Umbilical cord (tissue), 1 donor: ENCODE measurements at regions not wholly inside any gene's neighbourhood (a gene's known extent, or its start where the extent isn't known, plus 50 kb on each side); places are given as distances from the start of the nearest gene placed in this dataset.

ENCODE experiments used
- DNase-seq: peaks from one replicate; pipeline ENCODE4 v3.0.0-alpha.2; 2015; ENCODE audit warnings: low spot score

DNA sequence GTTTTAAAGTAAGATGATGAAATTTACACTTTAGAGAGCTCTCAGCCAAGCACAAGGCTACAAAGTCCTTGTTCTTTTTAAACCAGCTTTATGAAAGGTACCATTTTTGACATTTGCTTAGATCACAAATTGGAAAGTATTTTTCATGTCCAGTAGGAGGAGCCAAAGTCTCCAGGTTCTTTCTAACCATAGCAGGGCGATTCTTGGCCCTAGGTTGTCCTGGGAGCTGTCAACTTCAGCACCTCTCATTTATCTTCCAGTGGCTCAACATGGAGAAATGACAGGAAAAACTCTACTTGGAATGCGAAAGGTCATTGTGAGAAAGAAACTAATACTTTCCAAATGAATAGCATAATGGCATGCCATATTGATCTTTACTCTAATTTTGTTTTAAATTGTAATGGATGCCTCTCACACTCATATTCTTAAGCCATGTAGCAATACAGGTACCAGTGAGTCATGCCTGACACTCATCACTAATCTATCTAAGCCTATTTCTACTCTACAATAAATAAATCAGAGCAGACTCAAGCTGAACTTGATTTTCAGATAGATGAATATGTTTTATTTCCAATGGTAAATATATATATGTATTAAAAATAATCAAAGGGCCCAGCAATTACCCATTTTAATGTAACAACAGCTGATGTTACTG is 919.1 kb upstream of the EEF2KMT start:
- DNase-seq = peak; percentile 9

DNA sequence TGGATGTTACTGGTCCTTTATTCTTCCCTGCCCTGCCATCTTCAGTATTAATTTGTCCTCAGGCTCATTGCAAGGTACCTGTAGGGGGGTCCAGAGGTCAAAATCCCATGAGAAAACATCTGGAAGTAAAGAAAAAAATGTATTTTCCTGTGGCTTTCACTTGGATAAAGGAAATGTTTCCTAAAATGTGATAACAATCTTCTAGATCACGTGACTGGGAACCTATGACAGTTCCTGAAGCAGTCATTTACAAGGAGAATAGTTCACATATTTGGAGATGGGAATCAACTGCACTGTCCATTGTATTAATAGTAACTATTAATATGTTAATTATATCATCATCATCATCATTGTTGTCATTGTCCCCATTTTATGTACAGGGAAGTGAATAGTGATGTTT is 915.1 kb upstream of the EEF2KMT start:
- DNase-seq = no peak

DNA sequence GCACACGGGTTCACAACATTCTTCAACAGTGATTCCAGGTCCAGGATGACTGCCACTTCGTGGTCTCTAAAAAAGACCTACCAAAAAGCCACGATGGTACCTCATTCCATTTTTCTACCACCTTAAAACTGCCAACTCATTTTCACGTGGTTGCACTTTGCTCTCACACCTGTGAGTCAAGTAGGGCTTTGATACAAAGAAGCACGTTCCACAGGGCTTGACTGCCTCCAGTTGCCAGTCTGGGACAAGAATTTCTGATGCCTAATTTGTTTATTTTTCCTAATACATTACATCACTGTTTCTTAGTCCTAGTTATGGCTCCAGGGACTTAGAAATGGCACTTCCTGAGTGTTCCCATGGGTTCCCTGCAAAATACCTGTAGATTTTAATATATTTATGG is 911.6 kb upstream of the EEF2KMT start:
- no peak for DNase-seq

DNA sequence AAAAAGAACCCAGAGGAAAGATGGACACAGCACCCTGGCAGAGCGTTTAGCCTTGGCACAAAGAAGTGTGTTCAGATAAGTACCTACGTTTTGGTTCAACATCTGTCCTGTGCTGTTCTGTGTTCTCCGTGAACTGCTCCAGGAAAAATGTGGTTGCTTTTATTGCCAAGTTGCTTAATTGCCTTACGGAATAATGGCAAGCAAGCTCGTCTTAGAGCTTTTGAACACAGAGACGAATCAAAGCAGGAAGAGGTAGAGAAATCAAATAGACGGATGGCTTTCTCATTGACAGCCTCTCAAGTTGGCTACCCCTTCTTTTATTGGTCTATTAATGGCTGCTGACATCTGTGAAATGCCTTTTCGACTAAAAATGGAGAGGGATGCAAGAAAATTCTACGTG is 911.1 kb upstream of the EEF2KMT start:
- no peak for DNase-seq

DNA sequence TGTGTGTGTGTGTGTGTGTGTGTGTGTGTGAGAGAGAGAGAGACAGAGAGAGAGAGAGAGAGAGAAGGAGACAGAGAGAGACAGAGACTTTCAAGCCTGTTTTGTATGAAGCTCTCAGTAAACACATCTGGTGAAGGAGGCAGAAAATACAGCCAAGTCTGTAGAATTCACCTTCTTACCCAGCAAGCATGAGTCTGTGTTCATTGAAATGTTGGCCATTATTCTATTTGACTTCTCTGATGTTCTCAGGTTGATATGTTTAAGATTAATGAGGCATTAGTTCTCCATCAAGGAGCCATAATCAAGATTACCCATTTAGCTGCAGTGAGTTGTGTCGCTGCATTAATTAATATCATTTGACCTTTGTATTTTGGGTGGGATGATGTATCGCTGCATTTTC is 895.8 kb upstream of the EEF2KMT start:
- DNase-seq = no peak

DNA sequence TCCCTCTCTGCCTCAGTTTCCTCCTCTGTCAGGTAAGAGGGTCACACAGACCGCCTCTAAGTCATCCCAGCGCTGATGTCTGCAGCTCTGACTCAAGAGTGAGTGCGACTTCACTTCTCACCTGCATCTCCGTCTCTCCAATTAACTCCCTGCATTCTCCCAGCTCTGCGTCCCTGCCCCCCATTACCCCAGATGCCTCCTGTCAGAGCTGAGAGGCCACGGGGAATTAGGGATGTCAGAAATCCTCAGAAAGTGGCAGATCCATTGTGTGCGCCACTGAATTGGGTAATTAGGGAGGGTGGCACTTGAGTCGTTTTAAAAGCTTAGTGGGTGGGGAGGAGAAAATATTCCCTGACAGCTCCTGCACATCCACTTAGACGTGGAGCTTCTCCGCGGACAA is 885.4 kb upstream of the EEF2KMT start:
- DNase-seq = no peak

DNA sequence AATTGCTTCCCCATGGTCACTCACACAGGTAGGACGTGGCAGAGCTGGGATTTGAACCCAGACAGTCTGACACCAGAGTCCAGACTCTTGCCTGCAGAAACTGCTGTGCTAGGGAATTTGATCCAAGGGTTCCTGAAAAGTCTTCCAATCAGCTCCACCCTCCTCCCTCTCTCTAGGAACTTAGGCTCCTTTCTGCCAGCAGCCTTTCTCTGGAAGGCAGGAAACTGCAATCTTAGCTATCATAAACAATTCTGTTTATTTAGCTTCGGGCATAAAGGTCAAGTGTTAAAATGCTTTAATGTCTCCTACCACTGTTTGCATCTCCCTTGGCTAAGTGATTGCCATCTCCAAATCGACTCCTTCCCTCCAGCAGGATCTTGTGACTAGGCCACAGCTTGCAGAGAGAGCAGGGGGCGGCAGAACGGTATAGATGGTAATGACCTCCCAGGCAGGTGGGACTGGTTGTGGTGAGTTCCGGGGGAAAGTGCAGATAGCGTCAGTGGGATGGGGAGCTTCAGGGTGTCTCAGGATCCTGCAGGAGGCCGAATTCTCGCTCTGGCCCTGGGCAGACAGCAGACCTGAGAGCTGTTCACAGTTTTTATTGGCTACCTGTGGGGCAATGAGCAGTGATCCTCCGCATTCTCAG is 882.4 kb upstream of the EEF2KMT start:
- no peak for DNase-seq

DNA sequence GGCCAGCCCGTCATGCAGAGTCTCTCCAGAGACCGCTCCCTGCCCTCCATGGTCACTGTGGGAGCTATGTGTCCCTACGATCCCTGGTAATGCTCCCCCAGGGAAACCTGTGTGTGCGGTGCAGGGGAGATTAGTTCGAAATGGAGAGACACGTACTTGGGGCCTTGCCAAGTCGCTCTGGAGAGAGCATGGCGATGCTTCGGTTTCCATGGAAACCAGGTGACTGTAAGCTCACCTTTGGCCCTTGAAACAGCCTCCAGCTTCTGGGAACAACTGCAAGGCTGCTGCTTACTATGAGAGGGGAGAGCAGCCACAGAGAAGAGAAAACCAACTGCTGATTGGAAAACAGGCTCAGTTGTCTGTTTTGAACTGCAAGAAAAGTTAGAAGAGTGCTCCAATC is 879.7 kb upstream of the EEF2KMT start:
- DNase-seq = no peak

DNA sequence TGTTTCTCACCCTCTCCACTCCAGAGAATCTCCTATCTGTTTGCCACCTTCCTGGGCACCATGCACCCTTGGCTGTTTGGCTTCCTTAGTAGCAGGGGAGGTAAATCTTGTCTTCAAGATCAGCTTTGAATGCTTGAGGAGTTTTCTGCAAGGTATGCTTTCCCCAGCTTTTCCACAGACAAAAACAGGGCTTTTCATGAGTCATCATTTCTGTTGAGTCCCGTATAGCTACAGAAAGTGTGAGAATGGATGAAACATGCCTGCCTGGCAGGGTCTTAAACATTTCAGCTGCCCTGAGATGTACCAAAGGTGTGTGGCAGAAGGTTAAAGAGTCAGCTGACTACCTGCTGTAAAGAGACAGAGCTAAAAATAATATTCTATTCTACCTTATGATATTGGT is 875.2 kb upstream of the EEF2KMT start:
- DNase-seq = no peak

DNA sequence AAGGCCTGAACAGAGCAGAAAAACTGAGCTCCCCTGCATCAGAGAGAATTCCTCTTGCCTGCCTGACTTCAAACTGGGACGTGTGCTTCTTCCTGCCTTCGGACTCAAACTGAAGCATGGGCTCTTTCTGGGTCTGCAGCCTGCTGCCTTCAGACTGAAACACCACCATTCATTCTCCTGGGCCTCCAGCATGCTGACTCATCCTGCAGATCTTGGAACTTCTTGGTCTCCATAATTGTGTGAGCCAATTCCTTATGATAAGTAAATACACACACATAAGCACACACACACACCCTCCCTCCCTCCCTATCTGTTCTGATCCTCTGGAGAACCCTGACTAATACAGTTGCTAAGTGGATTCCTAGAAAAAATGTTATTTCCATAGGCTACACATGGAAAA is 874.3 kb upstream of the EEF2KMT start:
- no peak for DNase-seq

DNA sequence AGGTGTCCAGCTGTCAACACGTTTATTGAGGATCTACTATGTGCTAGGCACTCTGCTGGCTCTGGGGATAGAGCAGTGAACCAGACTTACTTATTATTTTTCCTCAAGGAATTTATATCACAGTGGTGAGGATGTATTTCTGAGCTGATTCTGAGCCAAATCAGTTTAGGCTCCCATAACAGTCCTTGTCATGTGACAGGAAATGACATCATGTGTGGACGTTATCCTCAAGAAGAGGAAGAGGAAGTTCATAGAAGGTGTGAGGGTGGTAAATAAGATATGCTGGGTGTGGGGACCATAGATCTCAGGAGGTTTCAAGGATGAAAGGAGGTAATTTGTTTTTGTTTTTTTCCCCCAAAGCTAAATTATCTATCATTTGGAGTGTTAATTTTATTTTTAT is 873.5 kb upstream of the EEF2KMT start:
- no peak for DNase-seq

DNA sequence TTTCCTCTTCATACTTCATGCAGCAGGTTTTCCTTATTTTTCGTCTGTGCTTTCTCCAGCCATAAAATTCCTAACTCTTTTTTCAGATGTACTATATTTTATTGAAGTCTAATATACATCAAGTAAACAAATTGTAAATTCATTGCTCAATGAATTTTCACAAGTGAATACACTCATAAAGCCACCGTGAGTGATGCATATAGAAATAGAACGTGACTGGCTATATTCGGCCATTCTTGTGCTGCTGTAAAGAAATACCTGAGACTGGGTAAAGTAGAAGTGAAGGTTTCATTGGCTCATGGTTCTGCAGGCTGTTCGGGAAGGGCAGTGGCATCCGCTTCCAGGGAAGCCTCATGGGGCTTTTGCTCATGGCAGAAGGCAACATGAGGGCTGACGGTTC is 868.4 kb upstream of the EEF2KMT start:
- DNase-seq = no peak

DNA sequence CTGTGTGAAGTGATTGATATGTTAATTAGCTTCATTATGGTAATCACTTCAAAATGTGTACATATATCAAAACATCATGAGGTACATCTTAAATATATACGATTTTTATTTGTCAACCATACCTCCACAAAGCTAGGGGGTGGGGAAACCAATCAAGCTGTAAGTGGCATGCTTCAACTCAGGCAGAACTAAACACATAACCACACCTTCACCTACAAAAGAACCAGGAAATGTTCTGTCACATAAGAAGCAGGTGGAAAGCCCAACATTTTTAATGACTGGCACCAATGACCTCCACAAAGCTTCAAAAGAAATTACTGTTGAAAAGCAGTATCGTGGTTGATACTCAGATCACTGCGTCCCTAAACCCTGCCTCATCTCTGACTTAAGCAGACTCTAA is 867.7 kb upstream of the EEF2KMT start:
- no peak for DNase-seq

DNA sequence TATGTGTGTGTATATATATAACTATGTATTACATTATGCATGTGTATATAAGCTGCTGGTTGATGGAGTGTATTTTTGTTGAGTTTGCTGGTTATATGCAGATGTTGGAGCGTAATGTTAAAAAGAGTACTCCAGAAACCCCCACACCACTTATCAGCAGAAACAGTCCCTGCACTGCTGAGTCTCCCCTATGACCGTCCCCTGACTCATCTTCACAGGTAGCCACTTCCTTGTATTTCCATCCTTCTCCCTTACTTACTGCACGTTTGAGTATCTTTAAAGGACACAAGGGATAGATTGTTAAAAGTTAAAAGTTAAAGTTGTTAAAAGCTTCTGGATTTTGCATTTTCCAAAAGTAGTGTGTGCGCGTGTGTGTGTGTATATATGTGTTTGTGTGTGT is 853.9 kb upstream of the EEF2KMT start:
- DNase-seq = no peak

DNA sequence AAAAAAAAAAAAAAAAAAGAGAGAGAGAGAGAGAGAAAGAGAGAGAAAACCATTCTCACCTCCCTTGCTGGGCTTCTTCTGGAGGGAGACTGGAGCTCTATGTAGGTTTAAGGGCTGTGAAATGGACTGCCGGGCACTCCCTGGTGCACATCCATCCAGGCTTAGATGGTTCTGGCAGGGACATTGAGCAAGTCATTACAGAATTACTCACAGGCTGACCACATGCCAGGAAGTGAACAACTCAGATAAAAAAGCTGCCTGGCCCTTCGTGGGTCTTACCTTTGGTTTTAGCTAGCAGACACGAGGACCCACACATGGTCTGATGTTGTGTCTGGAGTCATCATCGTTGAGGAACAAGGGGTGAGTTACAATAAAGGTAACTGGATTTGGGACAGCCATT is 847.4 kb upstream of the EEF2KMT start:
- no peak for DNase-seq

DNA sequence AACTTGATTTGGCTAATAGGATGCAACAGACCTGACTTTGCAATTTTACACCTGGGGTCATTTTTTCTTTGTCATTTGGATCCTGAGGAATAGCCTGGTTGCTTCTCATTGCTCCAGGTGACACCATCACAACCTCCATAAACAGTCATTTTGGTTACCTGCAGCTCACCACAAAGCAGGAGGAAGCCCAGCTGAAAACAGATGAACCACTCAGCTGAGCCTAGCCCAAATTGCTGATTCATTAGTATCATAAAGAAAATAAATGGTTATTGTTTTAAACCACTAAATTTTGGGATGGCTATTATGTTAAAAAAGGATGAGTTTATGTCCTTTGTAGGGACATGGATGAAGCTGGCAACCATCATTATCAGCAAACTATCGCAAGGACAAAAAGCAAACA is 841.0 kb upstream of the EEF2KMT start:
- no peak for DNase-seq

DNA sequence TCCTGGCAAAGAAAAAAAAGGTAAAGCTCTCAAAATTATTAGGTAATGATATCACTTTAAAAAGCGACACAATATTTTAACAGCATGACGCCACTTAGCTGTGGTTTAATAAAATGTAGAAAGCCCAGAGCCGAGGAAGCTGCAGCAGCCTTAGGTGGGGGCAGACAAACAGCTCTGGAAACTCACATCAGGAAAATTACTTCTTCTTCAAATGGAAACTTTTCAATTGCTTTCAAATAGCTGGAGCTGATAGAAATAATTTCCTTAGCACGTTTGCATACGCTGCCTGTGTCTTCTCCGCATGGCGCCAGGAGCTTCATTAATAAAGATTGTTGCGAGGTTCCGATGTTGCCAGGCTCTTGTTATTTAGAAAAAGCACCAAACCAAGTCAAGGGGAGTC is 835.3 kb upstream of the EEF2KMT start:
- no peak for DNase-seq

DNA sequence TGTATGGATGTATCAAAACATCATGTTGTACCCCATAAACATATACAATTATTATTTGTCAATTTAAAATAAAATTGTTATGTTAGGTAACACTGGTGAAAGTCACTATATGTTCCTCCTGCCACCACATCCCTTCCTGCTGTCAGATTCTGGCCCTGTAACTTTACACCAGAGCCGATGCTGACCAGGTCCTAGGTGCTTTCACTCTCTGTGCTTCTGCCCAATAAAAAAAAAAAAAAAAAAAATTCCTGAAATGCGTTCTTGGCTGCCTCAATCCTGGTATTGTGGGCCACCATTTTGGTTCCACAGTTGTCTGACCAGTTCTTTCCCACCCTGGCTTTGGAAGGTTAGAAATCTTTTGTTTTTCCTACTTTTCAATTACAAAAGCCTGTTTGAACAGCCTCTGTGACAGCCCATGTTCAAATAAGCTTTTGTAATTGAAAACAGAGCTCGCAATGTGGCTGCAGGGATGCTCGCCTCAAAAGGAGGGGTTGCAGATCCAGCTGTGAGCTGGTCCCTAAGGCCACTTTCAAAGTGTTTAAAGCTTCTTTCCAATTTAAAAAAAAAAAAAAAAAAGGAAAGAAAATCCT is 831.0 kb upstream of the EEF2KMT start:
- DNase-seq = no peak

DNA sequence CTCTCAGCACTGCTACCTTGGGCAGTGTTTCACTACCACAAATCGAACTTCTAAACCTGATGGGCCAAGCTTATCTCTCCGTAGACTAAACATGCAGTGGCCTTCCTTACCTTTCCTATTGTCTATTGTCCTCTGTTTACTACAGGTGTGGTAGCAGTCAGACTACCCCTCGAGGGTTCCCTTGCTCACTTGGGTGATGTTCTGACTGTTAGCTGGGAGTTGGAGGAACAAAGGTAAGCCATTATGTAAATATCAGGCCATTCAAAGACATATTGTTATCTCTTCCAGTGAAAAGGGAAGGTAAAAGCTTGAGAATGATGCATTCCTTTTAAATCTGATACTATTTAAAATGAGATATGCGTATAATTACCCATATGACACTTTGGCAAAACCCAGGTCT is 828.3 kb upstream of the EEF2KMT start:
- no peak for DNase-seq

DNA sequence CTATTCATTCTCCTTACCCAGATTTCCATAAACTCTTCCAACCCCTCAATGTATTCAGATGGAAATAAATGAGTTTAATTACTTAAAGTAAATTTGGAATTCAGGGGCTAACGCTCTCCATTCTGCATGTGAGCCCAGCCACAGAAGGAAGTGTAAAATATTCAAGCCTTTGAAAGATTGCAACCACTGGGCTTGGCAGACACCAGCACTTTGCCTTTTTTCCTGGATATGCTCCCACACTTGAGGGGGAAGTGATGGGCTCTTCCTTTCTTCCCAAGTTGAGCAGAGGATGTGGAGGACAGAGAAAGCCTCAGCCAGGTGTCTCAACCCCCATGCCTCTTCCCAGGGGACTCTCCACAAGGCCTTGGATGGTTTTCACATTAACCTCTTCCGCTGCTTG is 825.1 kb upstream of the EEF2KMT start:
- no peak for DNase-seq

DNA sequence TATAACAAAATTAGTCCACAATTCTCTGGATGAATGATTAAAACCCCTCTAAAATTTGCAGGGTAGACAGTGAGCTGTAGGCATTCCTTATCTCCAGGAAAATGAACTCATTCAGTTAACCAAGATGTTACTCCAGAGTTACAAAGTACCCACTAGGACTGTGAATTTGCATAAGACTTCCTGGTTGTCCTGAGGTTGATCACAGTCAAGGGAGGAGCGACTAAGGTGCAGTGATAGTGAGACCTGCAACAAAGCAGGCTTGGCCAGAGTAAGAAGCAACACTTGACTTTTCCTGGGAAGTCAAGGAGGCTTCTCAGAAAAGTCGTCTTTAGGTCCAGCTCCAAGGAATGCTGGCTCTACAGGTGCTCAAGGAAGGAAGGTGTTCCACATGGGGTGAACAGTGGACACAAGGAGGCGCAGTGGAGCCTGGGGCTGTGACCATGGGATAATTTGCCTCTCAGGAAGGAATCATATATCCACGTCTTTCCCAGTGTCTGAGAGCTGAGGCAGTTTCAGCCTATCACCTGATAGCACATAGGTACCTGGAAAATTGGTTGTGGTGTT is 821.1 kb upstream of the EEF2KMT start:
- no peak for DNase-seq

DNA sequence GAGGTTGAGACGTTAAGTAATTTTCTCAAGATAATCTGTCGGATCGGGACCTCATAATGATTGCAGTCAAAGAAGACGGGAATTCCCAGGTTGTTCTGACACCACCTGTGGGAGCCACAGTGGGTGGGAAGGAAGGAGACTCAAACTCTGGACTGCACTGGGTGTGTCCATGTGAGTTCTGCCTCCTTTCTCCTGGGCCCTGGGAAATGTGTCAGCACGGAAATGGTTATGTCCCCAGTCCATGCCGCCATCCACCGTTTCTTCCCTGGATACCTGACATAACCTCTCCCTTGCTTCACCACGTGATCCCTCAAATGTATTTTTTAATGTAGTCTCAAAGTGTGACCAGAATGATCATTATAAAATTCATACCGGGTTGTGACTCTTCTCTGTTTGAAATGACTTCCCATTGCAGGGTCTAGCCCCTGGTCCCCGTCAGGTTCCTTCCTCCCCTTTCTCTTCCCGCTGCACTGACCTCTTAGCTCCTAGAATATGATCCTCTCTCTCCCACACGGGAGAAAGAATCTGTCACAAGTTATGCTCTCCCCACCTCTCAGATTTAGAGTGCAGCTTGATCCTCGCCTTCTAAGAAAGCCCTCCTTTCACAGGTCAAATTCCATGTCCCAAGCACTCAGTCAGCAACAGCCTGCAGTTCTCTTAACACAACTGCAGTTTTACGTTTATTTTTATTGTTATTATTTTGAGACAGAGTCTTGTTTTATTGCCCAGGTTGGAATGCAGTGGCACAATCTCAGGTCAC is 820.0 kb upstream of the EEF2KMT start:
- DNase-seq = no peak
